ENCODE measurements at regions not wholly inside any gene's neighbourhood (a gene's known extent, or its start where the extent isn't known, plus 50 kb on each side); places are given as distances from the start of the nearest gene placed in this dataset.
A peak's percentile ranks its signal among the peaks of the same experiment; 100 is the strongest.

DNA sequence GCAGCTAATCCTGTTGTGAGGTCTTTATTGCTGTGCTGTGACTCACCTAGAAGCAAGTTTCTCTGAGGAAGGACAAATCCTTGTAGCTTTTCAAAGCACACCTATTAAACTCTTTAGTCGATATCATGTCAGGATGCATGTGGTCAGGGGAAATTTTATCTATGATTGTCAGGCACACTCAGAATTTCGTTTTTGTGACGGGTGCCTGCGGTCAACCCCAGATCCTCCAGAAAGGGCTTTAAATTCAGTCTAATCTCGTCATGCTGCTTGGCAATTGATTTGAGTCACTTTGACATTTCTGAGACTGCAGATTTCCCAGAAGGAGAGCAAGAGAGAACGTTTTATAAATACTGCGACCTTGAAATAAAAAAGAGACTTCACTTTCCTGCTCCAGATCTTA, 316.9 kb downstream of the FGF9 start:
- Mint-ChIP-seq H3K9me3 (no peaks in the 10 kb centered on the region), H3K27me3 (ENCODE audit: low read depth) (no peaks in the 10 kb centered on the region), H3K4me3 (no peak overlapping the region), H3K4me1 (ENCODE audit: low read depth) (no peaks in the 10 kb centered on the region), H3K36me3 (ENCODE audit: insufficient read depth) (no peaks in the 10 kb centered on the region)
- ATAC-seq (no peak), DNase-seq (no peak)

DNA sequence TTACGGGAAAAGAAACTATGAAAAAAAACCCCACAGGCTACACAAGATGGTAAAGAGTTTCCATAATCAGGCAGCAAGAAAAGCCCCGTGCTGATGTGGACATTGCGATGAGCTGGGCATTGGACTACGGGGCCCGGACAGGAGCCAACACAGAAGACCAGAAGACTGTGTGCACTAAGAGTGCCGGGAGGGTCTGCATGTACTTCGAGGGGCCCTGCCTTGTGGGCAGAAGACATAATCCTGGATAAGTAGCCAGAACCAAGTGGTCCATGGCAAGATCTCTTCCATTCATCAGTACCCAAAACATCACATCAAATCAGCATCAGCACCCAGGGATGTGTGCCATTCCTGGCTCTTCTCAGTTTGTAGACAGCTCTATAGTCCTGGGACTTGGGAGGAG, 317.8 kb downstream of the FGF9 start:
- no peaks in the 10 kb centered on the region for H3K9me3 Mint-ChIP-seq
- DNase-seq = no peak
- H3K4me1 Mint-ChIP-seq (ENCODE audit: low read depth) = no peaks in the 10 kb centered on the region
- no peaks in the 10 kb centered on the region for H3K36me3 Mint-ChIP-seq (ENCODE audit: insufficient read depth)
- H3K27me3 Mint-ChIP-seq (ENCODE audit: low read depth) = no peaks in the 10 kb centered on the region
- ATAC-seq = no peak
- H3K4me3 Mint-ChIP-seq = no peak overlapping the region

DNA sequence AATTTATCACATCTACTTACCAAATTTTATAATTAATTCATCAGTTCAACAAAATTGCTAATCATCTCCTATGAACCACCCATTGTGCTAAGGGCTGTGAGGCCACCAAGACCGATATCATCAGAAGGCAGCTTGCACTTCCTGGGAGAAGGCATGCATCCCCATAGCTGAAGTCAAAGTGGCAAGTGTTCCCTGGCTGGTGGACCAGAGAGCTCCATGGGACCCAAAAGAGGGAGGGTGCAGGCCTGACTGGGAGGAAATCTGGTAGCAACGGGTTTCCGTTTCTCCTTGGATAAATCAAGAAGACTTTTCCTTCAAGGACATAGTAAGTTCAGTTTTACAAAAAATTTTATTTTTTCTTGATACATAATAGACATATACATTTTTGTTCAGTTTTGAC, 325.2 kb downstream of the FGF9 start:
- DNase-seq = no peak
- Mint-ChIP-seq H3K27me3 (ENCODE audit: low read depth) (peaks cover 10% of the 10 kb centered on the region), H3K4me1 (ENCODE audit: low read depth) (no peaks in the 10 kb centered on the region), H3K36me3 (ENCODE audit: insufficient read depth) (no peaks in the 10 kb centered on the region), H3K4me3 (no peak overlapping the region), H3K9me3 (no peaks in the 10 kb centered on the region)
- ATAC-seq = no peak

DNA sequence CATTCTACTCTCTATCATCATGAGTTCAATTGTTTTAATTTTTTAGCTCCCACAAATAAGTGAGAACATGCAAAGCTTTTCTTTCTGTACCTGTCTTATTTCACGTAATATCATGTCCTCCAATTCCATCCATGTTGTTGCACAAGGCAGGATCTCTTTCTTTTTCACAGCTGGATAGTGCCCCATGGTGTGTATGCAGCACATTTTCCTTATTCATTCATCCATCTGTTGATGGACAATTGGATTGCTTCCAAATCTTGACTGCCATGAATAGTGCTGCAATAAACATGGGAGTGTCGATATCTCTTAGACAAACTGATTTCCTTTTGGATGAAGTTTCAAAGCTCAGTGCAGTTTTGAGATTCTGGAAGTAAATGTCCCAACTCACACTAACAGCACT, 326.9 kb downstream of the FGF9 start:
- H3K36me3 Mint-ChIP-seq (ENCODE audit: insufficient read depth) = no peaks in the 10 kb centered on the region
- H3K4me3 Mint-ChIP-seq = no peak overlapping the region
- DNase-seq = no peak
- no peaks in the 10 kb centered on the region for H3K4me1 Mint-ChIP-seq (ENCODE audit: low read depth)
- no peak for ATAC-seq
- H3K27me3 Mint-ChIP-seq (ENCODE audit: low read depth) = peaks cover 10% of the 10 kb centered on the region
- H3K9me3 Mint-ChIP-seq = no peaks in the 10 kb centered on the region

DNA sequence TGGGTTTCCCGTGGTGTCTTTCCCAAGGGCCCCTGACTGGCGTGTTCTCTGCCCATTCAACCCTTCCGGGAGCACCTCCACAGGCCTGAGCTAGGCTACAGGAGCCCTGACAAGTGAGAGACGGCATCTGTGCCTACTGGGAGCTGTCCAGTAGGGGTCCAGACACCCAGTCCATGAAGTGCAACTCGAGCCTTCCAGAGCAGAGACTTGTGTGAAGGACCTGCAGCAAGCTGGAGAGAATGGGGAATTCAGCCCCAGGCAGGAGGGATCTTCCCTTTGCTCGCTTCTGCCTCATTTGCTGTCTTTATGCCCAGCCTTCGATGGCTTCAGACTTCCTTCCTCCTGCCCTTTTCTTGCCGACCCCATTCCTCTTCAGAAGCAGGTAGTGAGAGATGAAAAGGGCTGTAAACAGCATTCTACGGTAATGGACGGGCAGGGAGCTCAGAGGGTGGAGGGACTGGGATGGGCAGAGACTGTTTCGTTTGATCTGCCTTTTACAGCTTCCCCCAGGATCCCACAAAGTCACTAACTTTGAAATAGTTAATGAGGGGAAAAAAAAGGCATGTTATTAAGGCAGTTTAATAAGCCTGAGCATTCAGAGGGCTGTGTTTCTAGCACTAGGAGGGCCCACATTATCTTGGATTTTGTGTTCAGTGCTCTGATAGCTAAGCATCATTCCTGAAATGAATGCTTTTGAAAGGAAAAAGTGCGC, 327.6 kb downstream of the FGF9 start:
- Mint-ChIP-seq H3K36me3 (ENCODE audit: insufficient read depth) (no peaks in the 10 kb centered on the region), H3K4me1 (ENCODE audit: low read depth) (no peaks in the 10 kb centered on the region), H3K4me3 (no peak overlapping the region), H3K9me3 (no peaks in the 10 kb centered on the region), H3K27me3 (ENCODE audit: low read depth) (peaks cover 10% of the 10 kb centered on the region)
- no peak for DNase-seq
- no peak for ATAC-seq

DNA sequence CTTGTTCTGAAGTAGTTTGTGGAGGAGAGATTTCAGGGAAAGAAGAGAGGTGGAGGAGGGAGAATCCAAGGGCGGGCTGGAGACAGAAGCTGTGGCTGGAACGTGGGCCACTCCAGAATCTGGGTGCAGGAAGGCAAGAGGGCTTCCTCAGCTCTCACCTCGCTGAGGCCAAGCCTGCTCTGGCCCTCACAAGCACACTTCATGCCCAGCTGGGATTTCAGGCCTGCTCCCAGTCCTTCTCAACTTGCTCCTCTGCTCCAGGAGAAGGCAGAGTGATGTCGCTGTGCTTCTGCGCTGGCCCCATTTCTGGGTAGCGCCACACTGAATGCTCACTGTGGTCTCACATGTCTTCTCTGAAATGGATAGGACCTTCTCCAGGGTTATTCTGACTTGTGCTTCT, 328.8 kb downstream of the FGF9 start:
- Mint-ChIP-seq H3K9me3 (no peaks in the 10 kb centered on the region), H3K4me1 (ENCODE audit: low read depth) (no peaks in the 10 kb centered on the region), H3K36me3 (ENCODE audit: insufficient read depth) (no peaks in the 10 kb centered on the region), H3K27me3 (ENCODE audit: low read depth) (peaks cover 10% of the 10 kb centered on the region), H3K4me3 (no peak overlapping the region)
- ATAC-seq (no peak), DNase-seq (no peak)

DNA sequence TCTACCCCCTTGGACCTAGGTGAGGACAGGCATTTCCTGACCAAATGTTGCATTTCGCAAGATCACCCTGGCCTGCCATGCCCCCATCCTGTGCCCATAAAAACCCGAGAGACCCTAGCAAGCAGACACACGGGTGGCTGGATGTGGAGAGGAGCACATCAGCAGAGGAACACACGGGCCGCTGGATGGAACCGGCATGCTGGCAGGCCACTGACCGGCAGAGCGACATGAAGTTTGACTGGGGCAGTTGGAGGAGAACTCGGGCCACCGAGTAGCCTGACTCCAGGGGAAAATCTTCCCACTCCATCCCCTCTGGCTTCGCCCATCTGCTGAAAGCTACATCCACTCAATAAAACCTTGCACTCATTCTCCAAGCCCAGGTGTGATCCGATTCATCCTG, 329.3 kb downstream of the FGF9 start:
- H3K4me3 Mint-ChIP-seq = no peak overlapping the region
- ATAC-seq (no peak), DNase-seq (no peak)
- H3K9me3 Mint-ChIP-seq = no peaks in the 10 kb centered on the region
- H3K36me3 Mint-ChIP-seq (ENCODE audit: insufficient read depth) = no peaks in the 10 kb centered on the region
- H3K27me3 Mint-ChIP-seq (ENCODE audit: low read depth) = peaks cover 10% of the 10 kb centered on the region
- H3K4me1 Mint-ChIP-seq (ENCODE audit: low read depth) = no peaks in the 10 kb centered on the region

DNA sequence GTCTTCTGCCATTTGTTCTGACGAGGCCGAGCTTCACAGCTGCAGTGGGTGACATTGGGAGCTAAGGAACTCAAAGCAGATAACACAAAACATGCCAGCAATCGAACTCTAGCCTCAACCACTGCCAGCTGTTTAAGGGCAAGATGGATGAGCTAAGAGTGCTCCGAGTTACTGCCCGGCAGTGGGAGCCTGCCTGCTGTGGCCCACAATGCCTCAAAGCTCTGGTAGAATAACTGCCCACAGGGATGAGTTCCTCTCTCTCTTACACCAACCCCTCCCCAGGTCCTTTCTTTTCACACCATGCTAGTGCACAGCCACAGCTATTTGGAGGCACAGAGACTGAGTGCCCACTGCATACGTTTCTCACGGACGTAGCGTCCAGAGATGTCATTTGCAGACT, 330.5 kb downstream of the FGF9 start:
- H3K9me3 Mint-ChIP-seq = no peaks in the 10 kb centered on the region
- no peak for ATAC-seq
- no peaks in the 10 kb centered on the region for H3K4me1 Mint-ChIP-seq (ENCODE audit: low read depth)
- H3K4me3 Mint-ChIP-seq = no peak overlapping the region
- H3K27me3 Mint-ChIP-seq (ENCODE audit: low read depth) = peaks cover 10% of the 10 kb centered on the region
- no peaks in the 10 kb centered on the region for H3K36me3 Mint-ChIP-seq (ENCODE audit: insufficient read depth)
- DNase-seq = no peak

DNA sequence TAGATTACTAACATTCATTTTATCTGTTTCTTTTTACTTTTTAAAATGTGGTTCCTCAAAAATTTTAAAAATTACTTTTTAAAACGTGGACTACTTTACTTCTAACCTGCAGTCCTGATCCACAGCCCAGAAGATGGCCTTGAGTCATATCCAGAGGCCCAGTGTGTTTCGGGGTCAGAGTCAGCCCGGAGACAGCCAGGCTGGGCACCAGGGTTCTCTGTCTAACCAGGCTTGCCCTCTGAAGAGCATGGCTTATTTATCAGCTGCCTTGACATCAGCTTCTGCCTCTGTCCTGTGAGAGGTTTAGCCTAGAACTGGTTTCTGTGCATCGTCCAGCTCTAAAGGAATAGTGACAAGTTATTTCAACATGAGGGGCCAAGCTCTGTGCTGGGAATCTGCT, 332.0 kb downstream of the FGF9 start:
- DNase-seq = no peak
- Mint-ChIP-seq H3K4me1 (ENCODE audit: low read depth) (no peaks in the 10 kb centered on the region), H3K4me3 (no peak overlapping the region), H3K36me3 (ENCODE audit: insufficient read depth) (no peaks in the 10 kb centered on the region), H3K9me3 (no peaks in the 10 kb centered on the region), H3K27me3 (ENCODE audit: low read depth) (peaks cover 8% of the 10 kb centered on the region)
- no peak for ATAC-seq

DNA sequence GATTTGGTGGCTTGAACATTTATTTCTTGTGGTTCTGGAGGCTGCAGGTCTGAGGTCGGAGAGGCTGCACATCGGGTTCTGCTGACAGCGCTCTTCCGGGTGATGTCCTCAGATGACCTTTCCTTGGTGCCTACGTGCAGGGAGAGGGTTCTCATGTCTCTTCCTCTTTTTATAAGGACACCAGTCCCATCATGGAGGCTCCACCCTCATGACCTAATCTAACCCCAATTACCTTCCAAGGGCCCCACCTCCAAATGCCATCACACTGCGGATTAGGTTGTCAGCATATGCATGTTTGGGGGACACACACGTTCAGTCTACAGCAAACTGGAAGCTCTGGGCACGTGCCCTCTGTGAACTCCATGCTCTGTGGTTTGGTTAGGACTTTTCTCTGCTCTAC, 338.6 kb downstream of the FGF9 start:
- DNase-seq = no peak
- Mint-ChIP-seq H3K4me3 (no peak overlapping the region), H3K36me3 (ENCODE audit: insufficient read depth) (no peaks in the 10 kb centered on the region), H3K9me3 (no peaks in the 10 kb centered on the region), H3K27me3 (ENCODE audit: low read depth) (no peaks in the 10 kb centered on the region), H3K4me1 (ENCODE audit: low read depth) (no peaks in the 10 kb centered on the region)
- no peak for ATAC-seq

DNA sequence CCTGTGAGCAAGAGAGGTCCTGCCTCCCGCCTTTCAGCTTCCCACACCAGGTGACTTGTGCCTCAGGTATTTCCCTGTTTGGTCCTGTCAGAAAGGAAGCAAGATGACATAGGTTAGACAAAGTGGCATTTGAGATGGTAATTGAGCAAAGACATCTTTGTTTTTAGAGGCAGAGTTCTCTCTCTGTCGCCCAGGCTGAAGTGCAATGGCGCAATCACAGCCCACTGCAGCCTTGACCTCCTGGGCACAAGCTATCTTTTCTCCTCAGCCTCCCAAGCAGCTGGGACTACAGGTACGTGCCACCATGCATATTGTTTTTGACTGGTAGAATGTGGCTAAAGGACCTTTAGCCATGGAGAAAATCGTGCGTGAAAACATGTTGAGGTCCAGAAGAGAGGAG, 339.1 kb downstream of the FGF9 start:
- DNase-seq (no peak), ATAC-seq (no peak)
- Mint-ChIP-seq H3K4me3 (no peak overlapping the region), H3K4me1 (ENCODE audit: low read depth) (no peaks in the 10 kb centered on the region), H3K27me3 (ENCODE audit: low read depth) (no peaks in the 10 kb centered on the region), H3K36me3 (ENCODE audit: insufficient read depth) (no peaks in the 10 kb centered on the region), H3K9me3 (no peaks in the 10 kb centered on the region)

DNA sequence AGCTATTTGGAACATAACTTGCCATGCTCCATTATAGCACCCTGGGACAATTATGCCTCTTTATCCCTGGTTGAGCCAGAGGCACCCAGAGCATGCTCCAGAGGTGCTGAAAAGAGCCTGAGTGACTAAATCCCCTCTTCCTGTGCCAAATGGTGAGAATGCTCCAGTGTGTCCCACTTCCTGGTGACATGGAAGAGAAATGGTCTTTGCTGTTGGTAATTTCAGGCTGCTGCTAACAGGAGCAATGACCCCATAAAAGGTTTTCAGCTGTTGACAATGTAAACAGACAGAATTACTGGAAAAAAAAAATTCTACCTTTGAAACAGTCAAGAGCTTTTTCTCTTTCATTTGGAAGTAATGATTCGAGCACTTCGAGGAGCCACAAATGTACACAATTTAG, 341.8 kb downstream of the FGF9 start:
- no peak for ATAC-seq
- Mint-ChIP-seq H3K27me3 (ENCODE audit: low read depth) (no peaks in the 10 kb centered on the region), H3K4me3 (no peak overlapping the region), H3K4me1 (ENCODE audit: low read depth) (peaks cover 5% of the 10 kb centered on the region), H3K9me3 (no peaks in the 10 kb centered on the region), H3K36me3 (ENCODE audit: insufficient read depth) (no peaks in the 10 kb centered on the region)
- no peak for DNase-seq

DNA sequence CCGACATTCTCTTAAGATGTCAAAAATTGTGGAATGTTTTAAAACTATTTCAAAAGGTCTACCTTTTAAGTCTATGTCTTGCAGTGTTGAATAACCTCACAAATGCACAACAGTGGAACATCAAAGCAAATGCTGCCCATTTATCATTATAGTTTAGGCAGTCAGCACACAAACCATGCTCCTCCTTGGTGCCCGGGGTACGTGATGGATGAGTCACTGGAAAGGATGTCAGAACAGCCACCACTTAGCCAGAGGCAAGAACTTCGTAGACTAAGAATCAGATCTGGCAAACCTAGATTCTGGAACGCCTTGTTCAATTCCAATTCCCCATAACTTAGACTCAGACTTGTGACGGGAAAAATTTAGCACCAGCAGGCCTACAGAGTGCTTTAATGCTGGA, 343.6 kb downstream of the FGF9 start:
- Mint-ChIP-seq H3K27me3 (ENCODE audit: low read depth) (no peaks in the 10 kb centered on the region), H3K4me1 (ENCODE audit: low read depth) (peaks cover 8% of the 10 kb centered on the region), H3K4me3 (no peak overlapping the region), H3K9me3 (no peaks in the 10 kb centered on the region), H3K36me3 (ENCODE audit: insufficient read depth) (no peaks in the 10 kb centered on the region)
- DNase-seq = no peak
- no peak for ATAC-seq

DNA sequence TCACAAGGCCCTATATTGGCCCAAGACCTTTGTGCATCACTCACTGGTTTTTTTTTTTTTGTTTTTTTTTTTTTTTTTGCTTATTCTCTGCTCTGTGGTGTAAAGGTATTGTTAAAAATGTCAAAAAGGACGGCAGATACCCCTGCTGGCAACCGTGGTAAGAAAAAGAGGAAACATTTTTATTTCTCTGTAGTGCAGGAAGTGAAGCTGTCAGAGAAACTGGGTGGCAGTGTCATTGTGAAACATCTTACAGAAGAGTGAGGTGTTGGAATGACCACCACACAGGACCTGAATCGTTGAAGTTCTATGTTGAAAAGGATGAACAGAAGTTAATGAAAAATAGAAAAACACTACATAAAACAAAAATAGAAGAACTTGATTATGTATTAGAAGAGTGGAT, 346.4 kb downstream of the FGF9 start:
- DNase-seq (no peak), ATAC-seq (no peak)
- Mint-ChIP-seq H3K9me3 (no peaks in the 10 kb centered on the region), H3K4me1 (ENCODE audit: low read depth) (peaks cover 8% of the 10 kb centered on the region), H3K27me3 (ENCODE audit: low read depth) (no peaks in the 10 kb centered on the region), H3K4me3 (no peak overlapping the region), H3K36me3 (ENCODE audit: insufficient read depth) (no peaks in the 10 kb centered on the region)

DNA sequence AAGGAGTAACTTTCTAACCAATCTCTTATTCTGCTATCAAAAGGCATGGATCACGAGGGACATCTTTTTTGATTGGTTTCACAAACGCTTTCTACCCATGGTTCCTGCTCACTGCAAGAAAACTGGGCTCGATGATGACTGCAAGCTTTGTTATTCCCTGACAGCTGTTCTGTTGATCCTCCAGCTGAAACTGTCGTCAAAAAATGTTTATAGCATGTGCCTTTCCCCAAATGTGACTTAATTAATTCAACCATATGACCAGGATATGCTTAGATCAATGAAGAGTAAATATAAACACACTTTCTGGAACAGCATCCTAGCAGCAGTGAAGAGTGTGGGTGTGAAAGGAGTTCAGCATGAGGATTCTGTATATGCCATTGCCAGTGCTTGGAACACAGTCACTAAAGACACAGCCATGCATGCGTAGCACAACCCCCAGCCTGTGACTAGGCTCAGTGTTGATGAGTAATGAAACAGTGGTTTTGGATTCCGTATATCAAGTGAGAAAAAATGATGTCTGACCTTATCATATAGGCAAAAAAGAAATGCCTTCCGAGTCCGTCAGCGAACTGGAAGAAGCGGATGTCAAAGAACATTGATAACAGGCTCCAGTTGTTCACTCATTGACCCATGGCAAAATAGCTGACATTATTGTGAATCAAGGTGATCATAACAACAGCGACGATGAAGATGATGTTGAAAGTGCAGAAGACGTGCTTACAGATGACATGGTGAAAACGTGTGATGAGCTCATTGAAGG, 347.4 kb downstream of the FGF9 start:
- Mint-ChIP-seq H3K4me3 (no peak overlapping the region), H3K9me3 (no peaks in the 10 kb centered on the region), H3K36me3 (ENCODE audit: insufficient read depth) (no peaks in the 10 kb centered on the region), H3K4me1 (ENCODE audit: low read depth) (peaks cover 8% of the 10 kb centered on the region), H3K27me3 (ENCODE audit: low read depth) (no peaks in the 10 kb centered on the region)
- ATAC-seq = peak in 1 of 2 donors; percentile 21
- DNase-seq = no peak
